ENCODE measurements at regions not wholly inside any gene's neighbourhood (a gene's known extent, or its start where the extent isn't known, plus 50 kb on each side); places are given as distances from the start of the nearest gene placed in this dataset.

DNA sequence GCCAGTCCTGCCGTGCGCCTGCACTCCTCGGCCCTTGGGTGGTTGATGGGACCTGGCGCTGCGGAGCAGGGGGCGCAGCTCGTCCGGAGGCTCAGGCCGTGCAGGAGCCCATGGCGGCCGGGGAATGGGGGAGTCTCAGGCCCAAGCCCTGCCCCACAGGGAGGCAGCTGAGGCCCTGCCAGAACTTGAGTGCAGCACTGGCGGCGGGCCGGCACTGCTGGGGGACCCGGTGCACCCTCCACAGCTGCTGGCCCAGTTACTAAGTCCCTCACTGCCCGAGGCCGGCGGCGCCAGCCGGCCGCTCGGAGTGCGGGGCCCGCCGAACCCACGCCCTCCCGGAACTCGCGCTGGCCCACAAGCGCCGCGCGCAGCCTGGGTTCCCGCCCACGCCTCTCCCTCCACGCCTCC, 190.9 kb upstream of the MME start:
- ATAC-seq: no peak
- Histone ChIP-seq H3K27ac (no peak overlapping the region), H3K9me3 (no peaks in the 10 kb centered on the region), H3K36me3 (no peaks in the 10 kb centered on the region), H3K4me3 (no peak overlapping the region), H3K4me1 (no peaks in the 10 kb centered on the region), H3K27me3 (no peaks in the 10 kb centered on the region)
- no CpG with 5 or more reads among the region's 36 CpGs for WGBS, 2 donors (ENCODE audit: low coverage in 1 of 2)
- TF ChIP-seq, protein P1, sequence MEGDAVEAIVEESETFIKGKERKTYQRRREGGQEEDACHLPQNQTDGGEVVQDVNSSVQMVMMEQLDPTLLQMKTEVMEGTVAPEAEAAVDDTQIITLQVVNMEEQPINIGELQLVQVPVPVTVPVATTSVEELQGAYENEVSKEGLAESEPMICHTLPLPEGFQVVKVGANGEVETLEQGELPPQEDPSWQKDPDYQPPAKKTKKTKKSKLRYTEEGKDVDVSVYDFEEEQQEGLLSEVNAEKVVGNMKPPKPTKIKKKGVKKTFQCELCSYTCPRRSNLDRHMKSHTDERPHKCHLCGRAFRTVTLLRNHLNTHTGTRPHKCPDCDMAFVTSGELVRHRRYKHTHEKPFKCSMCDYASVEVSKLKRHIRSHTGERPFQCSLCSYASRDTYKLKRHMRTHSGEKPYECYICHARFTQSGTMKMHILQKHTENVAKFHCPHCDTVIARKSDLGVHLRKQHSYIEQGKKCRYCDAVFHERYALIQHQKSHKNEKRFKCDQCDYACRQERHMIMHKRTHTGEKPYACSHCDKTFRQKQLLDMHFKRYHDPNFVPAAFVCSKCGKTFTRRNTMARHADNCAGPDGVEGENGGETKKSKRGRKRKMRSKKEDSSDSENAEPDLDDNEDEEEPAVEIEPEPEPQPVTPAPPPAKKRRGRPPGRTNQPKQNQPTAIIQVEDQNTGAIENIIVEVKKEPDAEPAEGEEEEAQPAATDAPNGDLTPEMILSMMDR (IDR thresholded peaks at IDR 0.05): no peak
- no peak for TF ChIP-seq POLR2AphosphoS5 (IDR thresholded peaks at IDR 0.05)
- TF ChIP-seq POLR2A (IDR thresholded peaks at IDR 0.05): no peak
- TF ChIP-seq EP300 (IDR thresholded peaks at IDR 0.05): no peak

- ATAC-seq: no peak
- H3K9me3 ChIP-seq: peaks cover 0 to 5% (median 0%) of the 10 kb centered on the region in 3 donors
- no peaks in the 10 kb centered on the region for H3K27me3 ChIP-seq
- no peaks in the 10 kb centered on the region for H3K36me3 ChIP-seq
- no peaks in the 10 kb centered on the region for H3K4me1 ChIP-seq
- no peak overlapping the region for H3K4me3 ChIP-seq
- WGBS, 2 donors (ENCODE audit: low coverage in 1 of 2): 100% methylated on average over 1 to 2 of the region's 3 CpGs
- TF ChIP-seq POLR2AphosphoS5 (IDR thresholded peaks at IDR 0.05) (no peak), EP300 (IDR thresholded peaks at IDR 0.05) (no peak), POLR2A (IDR thresholded peaks at IDR 0.05) (no peak)
- TF ChIP-seq, protein P1 (IDR thresholded peaks at IDR 0.05): no peak
- H3K27ac ChIP-seq: no peak overlapping the region
Measured at GRCh38 chr3:154887869-154888268, 192.2 kb upstream of the MME start.

DNA sequence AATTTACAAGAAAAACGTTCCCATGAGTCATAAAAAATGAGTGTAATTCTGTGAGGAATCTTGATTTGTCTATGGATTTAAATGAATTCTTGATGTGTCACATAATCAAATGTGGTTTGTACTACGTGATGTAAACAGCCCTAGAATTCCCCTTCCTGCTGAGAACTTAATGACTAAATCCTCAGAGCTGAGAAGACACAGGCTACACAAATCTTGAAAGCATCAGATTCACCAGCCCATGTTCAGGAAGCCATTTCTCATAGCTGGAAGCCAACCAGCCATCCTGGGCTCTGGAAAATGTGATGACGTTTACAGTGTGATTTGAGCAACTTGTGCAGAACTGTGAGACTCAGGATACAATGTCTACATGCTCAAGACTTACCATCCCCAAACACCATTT, 193.7 kb upstream of the MME start:
- H3K27ac ChIP-seq: no peak overlapping the region
- peaks cover 0 to 5% (median 0%) of the 10 kb centered on the region in 3 donors for H3K9me3 ChIP-seq
- WGBS, 2 donors (ENCODE audit: low coverage in 1 of 2): 18 to 32% methylated on average over 3 of the region's 3 CpGs
- no peak overlapping the region for H3K4me3 ChIP-seq
- no peaks in the 10 kb centered on the region for H3K27me3 ChIP-seq
- TF ChIP-seq EP300 (IDR thresholded peaks at IDR 0.05) (no peak), POLR2AphosphoS5 (IDR thresholded peaks at IDR 0.05) (peak; percentile 30)
- ATAC-seq: peak; percentile 73
- no peaks in the 10 kb centered on the region for H3K36me3 ChIP-seq
- no peaks in the 10 kb centered on the region for H3K4me1 ChIP-seq

DNA sequence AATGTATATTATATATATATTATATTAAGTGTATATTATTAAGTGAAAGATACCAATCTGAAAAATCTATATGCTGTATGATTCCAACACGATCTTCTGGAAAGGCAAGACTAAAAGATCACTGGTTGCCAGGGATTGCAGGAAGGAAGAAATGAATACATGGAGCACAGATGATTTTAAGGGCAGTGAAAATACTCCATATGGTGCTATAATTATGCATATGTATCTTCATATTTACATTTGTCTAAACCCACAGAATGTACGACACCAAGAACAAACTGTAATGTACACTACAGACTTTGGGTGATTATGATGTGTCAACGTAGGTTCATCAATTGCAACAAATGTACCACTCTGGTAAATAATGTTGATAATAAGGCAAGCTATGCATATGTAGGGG, 194.7 kb upstream of the MME start:
- 89% methylated on average over 3 of the region's 3 CpGs for WGBS, 2 donors (ENCODE audit: low coverage in 1 of 2)

GRCh38 chr3:154884952-154885351, 195.2 kb upstream of the MME start:
- TF ChIP-seq, protein P1 (IDR thresholded peaks at IDR 0.05): no peak
- TF ChIP-seq POLR2AphosphoS5 (IDR thresholded peaks at IDR 0.05) (no peak), EP300 (IDR thresholded peaks at IDR 0.05) (no peak), POLR2A (IDR thresholded peaks at IDR 0.05) (no peak)
- Histone ChIP-seq H3K27me3 (no peaks in the 10 kb centered on the region), H3K9me3 (peaks cover 0 to 5% (median 0%) of the 10 kb centered on the region in 3 donors), H3K4me3 (no peak overlapping the region), H3K27ac (no peak overlapping the region), H3K36me3 (no peaks in the 10 kb centered on the region), H3K4me1 (no peaks in the 10 kb centered on the region)
- ATAC-seq: no peak

More for the DNA sequence above, 194.7 kb upstream of the MME start:
- Histone ChIP-seq H3K4me1 (no peaks in the 10 kb centered on the region), H3K36me3 (no peaks in the 10 kb centered on the region), H3K27ac (no peak overlapping the region), H3K4me3 (no peak overlapping the region), H3K9me3 (peaks cover 0 to 5% (median 0%) of the 10 kb centered on the region in 3 donors), H3K27me3 (no peaks in the 10 kb centered on the region)
- no peak for ATAC-seq
- TF ChIP-seq, protein P1 (IDR thresholded peaks at IDR 0.05): no peak
- TF ChIP-seq POLR2AphosphoS5 (IDR thresholded peaks at IDR 0.05): no peak
